GM18870 (cell line): ENCODE measurements at regions not wholly inside any gene's neighbourhood (a gene's known extent, or its start where the extent isn't known, plus 50 kb on each side); places are given as distances from the start of the nearest gene placed in this dataset.

ENCODE experiments used
- ATAC-seq: cut with Tn5 transposase; IDR thresholded peaks from one replicate; pipeline ENCODE4 v1.9.1; 2021; ENCODE audit warnings: moderate library complexity; ENCODE audit not compliant: unreplicated experiment

DNA sequence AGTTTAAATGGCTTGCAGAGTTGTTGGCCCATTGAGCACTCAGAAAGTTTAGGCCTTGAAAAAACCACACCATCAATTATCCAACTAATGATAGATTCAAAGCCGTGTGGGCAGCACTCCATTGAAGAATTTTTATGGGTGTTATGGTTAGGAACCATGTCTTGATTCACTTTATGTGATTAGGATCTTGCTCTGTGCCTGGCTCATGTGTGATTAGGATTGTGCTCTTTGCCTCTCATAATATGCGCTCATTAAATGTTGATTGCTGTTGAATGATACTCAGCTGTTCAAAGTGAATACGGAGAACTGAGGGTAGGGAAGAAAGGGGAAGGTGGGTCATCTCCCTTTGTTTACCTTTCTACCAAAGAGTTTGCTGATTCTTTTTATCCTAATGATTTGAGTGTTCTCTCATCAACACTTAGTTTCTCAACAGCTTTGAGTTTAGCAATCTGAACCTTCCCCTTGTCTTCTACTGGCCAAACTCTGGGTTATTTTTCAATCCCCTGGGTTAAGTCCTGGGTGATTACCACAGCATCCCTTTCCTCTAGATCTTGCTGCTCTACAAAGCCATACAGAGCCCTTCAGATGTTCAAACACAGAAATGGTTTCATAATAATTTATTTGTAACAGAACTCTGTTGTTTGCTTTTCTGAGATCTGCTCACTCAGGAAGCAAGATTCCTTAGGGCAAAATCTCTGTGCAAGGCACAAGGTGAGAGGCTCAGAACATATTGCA is 668.8 kb upstream of the RGMB start:
- no peak for ATAC-seq

DNA sequence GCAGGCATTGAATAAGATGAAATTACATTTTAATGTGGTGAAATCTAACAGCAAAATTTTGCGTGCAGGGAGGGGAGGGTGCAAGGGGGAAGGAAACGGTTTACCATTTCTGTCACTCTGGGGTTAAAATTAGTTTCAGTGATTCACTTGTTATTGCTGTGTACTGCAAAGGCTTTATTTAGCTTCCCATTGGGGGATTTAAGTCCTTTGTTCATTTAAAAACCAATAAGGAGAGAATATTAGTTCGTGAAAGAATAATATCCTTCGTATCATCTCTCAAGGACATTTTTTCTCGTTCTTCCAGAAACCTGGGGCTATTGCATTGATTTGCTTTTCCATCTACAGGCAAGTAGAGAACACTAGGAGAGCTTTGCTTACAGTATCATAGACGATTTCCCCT is 667.8 kb upstream of the RGMB start:
- no peak for ATAC-seq

DNA sequence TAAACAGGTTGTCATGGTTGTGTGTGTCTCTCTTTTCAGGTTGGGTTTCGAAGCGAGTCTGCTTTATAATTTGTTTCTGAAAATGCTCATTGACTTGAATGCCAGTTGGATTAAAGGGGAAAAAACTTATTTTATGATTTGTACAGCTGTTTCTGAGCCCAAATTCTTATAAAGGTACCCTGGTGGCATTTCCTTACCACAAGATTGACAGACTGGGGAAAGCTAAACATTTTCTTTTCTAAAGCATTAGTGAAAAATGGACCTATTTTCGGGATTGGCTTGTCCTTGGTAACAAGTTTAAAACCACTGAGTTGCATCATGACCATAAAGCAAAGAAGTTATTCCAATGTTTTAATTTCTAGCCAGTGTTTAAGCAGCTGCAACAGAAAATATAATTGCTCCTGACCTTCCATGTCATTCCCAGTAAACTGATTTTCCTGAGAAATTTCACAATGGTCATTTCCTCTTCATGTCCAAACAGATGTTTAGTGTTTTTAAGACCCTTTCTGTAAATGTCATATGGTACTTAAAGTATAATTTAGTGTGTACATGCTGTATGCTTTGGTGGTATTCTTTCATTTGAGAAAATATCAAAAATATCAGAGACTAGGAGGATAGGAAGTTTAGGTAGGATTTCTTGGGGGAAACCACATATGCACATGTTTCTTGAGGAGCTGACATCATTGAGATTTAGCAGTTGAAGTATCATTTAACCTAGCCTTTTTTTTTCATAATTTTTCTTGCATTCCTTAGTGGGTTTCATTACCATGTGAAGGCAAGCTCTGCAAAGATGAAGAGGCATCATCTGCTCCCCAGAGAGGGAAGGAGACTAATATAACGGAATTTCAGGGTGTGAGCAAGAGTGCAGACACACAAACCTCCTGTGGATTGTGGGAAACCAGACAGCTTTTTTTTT is 667.1 kb upstream of the RGMB start:
- no peak for ATAC-seq

DNA sequence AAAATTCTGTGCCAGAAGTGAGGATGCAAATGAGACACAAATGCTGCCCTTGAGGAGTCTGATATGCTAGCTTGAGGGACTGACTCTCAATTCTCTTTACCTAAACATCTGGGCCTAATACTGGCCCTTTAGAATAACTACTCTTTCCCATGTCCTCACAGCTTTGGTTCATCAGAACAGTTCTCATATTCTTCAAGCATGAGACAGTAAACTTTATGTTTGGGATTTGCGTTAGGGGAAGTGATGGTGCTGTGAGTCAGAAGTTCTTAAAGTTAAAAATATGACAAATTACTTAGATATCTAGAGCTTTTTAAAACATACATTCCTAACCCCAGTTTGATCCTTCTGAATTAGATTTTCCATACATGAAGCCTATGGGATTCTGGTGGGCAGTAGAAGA is 665.0 kb upstream of the RGMB start:
- ATAC-seq = no peak

DNA sequence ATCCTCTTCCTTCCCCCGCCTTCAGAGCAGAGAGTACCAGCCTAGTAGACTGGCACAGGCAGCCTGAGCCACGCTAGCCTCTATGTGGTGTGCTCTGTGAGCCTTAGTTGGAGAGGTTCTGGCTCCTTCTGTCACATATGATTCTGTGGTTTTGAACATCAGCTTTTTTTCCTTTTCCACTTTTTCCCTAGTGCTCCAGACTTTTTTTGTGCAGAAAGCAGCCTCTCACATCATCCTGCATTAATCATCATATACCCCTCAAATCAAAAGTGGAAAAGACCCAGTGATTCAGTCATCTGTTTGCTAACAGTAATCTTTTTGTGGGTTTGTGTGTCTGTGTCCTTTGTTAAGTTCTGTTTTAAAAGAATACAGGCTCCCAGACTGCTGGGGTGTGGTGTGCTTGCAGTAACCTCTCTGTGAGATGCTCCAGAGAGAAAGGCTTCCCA is 663.9 kb upstream of the RGMB start:
- no peak for ATAC-seq

DNA sequence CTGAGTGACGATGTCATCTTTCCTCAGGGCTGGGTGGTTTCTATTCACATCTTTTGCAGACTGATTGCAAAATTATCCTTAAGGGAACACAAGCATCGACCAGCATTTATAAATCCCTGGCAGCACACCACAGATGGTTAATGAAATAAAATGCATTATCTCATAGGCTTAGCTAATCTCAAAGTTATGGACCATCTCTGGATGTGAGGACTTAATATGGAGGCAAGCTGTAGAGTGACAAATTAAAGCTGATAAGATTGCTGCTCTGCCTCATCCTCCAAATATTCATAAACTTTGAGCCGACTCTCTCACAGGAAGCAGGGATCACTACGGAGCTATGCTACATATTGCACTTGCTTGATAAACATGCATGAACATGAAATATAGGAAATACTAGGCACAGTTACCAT is 663.2 kb upstream of the RGMB start:
- no peak for ATAC-seq

DNA sequence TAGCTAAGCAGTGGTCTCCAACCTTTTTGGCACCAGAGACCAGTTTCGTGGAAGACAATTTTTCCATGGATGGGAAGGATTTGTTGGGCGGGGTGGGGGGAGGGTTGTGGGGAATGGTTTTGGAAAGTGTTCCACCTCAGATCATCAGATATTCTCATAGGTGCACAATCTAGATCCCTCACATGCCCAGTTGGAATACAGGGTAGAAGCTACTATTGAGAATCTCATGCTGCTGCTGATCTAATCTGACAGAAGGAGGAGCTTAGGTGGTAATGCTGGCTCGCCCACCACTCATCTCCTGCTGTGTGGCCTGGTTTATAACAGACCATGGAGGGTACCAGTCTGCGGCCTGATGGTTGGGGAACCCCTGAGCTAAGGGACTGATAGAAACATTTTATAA is 662.7 kb upstream of the RGMB start:
- ATAC-seq = no peak

DNA sequence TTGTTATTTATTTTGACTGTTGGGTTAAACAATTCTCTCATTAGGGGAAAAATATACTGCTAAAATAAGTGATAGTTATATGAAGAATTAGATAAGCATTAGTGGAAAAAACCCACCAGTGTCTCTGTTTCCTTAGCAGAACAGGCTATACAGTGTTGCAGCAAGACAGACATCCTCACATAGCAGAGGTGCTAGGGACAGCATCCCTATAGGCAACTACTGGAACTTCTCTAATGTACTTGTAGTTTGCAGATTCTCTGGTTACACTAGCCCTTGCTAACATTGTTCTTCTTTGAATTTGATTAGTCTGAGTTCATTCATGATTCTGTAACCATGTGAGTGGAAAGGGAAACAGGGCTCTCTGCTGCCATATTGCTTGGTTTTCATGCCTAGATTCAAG is 661.8 kb upstream of the RGMB start:
- no peak for ATAC-seq

DNA sequence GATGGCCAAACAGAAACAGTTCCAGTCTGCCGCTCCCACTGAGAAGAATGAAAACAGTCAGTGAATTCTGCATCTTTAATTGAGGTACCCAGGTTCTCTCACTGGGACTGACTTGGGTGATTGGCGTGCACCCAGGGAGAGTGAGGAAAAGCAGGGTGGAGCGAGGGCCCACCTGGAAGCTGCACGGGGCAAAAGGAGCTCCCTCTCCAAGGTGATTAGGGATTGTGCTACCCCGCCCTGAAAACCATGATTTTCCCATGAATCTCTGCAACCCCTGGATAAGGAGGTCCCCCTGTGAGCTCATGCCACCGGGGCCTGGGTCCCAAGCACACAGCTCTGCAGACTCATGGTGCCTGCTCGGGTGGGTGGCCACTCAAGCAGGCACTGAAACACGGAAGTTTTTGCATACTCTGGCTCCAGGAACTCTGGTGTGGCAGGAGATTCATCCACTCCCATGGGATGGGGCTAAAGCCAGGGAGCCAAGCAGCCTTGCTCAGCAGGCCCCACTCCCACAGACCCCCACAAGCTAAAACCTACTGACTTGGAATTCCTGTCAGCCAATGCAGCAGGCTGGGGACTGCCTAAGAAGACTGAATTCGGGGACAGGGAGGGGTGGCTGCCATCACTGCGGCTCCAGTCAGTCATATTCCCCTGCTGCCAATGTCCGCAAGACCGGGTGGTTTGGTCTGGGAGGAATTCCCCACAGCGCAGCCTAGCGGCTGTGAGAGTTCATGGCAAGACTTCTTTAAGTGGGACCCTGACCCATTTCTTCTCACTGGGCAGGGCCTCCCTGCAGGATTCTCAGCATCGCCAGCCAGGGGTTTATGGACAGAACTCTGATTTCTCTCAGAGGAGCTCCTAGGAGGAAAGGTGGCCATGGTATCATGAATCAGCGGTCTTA is 652.2 kb upstream of the RGMB start:
- no peak for ATAC-seq

DNA sequence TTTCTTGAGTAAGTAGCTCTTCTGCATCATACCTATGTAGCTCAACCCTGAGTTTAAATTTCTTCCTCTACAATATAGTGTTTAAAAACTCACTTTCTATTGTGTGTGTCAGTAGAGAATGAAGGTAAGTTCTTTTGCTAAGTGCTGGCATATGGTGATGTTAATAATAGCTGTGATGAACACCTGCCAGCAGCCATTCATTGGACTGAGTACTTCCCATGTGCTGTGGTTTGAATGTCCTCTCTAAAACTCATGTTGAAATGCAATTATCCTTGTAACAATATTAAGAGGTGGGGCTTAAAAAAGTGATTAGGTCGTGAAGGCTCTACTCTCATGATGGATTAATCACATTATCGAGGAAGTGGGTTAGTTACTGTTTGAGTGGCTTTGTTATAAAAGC is 645.2 kb upstream of the RGMB start:
- no peak for ATAC-seq

DNA sequence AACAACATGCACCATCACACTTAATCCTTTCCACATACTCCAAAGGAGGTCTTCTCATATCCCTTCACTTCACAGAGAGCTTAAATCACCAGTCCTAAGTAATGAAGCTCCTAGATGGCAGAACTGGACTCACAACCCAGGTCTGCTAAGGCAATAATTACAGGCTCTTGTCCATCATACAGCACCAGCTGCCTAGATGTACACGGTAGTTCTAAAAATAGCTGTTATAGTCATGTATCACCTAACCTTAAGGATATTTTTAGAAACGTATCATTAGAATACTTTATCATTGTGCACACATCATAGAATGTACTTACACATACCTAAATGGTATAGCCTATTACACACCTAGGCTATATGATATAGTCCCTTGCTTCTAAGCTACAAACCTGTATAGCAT is 644.6 kb upstream of the RGMB start:
- no peak for ATAC-seq

DNA sequence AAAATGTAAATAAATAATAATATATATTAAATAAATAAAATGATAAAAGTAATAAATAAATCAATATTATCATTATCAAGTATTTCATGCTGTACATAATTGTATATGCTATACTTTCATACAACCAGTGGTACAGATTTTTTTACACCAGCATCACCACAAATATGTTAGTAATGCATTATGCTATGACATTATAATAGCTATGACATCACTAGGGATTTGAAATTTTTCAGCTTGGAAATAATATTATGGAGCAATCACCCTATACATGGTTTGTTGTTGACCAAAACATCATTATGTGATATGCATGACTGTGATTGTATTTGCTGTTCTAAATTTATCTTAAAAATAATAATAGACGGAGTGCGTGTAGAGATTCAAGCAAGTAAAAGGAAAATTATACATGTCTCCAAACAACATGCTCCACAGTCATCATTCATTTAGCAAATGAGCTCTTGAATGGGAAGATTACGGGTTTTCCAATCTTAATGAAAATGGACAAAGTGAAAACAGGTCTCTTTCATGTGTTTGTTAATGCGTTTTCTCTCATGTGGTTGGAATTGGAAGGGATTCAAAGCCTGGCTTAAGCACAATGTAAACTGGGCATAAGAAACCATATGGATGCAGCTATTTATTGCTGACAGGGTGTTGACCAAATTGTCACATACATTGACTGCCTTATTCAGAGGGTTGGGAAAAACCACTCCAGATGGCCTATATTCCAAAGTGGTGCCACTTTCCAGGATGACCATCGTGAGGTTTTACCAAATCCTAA is 643.0 kb upstream of the RGMB start:
- no peak for ATAC-seq

DNA sequence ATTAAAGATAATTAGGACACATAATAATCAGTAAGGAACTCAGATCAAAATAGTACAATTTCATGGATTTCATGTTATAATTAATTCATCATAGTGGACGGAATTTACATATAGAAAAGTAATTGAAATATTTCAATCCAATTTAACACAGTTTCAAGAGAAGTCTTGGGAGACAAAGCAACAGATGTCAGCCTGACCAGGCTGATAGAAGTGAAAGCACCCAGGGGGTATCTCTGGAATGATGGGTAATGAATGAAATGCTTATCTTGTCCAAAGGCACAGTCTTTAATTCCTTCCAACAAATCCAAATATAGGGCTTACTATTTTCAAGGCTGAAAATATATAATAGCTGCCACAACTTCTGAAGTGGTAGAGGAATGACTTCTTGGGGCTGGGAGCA is 629.3 kb upstream of the RGMB start:
- ATAC-seq = no peak

DNA sequence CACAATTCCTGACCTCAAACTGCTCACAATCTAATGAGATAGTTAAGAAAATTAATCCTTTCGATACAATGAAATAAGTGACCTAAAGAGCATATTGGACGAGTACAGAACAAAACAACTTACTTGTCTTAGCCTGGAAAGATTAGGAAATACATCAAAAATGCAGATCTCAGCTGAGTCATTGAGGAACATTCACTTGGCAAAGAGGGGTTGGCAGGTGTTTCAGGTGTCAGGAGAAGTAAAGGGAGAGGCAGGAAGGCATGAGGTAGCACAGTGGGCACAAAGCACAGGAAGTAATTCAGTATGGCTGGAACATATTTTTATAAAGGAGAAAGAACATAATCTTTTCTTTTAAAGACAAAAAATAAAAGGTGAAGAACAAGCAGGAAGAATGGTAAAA is 628.8 kb upstream of the RGMB start:
- ATAC-seq = no peak

DNA sequence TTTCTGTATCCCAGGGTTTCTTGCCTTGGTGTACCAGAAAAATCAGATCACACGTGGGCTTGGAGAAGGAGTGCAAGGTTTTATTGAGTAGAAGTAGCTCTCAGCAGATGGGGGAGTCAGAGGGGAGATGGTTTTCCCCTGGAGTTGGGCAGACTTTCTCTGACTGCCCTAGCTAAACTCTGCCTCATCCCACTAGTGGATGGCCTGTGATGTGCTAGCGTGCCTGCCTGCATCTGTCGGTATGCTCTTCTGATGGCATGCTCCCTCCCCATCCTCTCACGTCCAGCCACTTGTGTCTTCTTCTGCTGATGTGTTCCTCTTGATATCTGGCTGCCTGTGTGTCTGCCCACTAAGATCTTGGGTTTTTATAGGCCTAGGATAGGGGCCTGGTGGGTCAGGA is 616.1 kb upstream of the RGMB start:
- ATAC-seq = no peak

DNA sequence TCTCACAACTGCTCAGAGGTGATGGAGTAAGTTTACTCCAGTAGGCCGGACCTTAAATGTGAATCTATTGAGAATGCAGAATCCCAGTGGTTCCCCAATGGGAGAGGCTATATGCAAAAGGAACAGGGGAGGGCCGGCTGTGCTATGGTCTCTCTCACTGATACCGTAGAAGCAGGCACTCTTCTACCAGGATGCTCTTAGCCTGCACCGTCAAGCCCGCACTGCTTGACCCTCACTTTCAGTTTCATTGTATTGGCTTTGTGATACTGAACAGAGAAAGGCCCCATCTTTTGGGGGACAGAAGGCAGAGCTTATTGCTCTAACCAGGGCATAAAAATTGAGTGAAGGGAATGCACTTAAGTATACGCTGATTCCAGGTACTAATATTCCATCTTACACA is 615.0 kb upstream of the RGMB start:
- ATAC-seq = no peak

DNA sequence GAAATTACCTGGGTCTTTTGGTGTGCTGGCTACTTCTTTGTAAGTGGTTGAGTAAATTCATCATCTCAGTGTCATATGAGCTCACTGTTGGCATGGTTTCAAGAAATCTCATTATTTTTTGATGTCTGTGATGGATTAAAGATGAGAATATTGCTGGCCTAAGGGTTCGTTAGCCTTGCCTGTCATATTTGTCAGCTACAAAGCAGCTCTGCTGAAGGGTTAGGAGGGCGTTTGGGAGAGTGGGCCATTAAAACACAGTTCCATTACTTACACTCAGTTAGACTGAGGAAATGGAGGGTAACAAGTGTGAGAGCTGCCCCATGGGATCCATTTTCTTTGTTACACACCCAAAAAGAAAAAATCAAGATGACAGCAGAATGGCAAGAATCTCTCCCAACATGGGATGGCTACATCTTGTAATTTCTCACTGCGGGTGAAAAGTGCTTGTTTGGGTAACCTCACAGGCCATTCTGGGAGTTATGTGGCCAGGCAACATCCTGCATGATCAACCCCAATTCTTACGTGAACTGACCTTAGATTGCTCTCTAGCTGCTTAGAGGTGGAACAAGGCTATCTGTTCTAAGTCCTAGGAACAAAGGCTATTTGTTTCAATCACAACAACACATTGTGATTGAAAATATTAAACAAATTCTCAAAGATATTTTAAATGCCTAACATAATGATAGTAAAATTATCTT is 609.5 kb upstream of the RGMB start:
- no peak for ATAC-seq

DNA sequence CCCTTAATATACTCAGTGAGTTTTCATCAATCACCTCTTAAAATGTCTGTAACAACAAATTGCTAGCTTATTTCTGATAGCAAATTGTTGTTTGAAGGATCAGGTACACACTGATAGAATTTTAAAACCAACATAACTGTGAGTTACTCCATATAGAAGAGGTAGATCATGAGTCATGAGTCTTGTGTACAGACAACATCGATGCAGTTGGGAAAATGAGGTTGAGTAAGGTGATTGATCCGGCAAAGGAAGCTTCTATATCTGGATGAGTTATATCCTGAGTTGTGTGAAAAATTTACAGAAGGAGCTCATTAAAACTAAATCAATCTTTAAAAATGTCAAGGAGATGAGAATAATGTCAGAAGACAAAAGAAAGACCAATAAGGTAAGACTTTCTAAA is 604.6 kb upstream of the RGMB start:
- no peak for ATAC-seq

DNA sequence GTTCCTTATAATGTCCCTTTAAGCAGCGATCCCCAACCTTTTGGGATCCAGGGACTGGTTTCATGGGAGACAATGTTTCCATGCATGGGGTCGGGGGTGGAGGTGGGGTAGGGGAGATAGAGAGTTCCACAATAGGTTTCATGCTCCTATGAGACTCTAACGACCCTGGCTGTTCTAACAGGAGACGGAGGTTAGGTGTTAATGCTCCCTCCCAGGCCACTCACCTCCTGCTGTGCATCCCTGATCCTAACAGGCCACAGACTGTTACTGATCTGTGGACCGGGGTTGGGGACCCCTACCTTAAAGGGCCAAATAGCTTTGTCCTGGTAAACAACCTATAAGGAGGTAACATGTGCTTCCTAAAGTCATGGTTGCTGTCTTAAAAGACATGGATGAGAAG is 602.5 kb upstream of the RGMB start:
- ATAC-seq = no peak

DNA sequence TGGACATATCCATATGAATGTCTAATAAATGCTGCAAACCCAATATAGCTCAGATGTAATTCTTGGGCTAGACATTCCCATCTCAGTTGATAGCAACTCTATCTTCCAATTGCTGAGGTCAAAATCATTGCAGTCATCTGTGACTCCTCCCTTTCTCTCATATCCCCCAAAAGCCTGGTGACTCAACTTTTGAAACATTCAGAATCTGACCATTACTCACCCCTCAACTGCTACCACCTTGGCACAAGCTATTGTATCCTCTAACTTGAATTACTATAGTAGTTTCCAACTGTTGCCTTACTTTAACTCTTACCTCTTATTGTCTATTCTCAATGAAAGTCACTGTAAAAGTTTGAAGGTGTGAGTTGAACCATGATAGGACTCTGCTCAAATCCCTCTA is 600.1 kb upstream of the RGMB start:
- ATAC-seq = no peak
